ENCODE measurements at regions not wholly inside any gene's neighbourhood (a gene's known extent, or its start where the extent isn't known, plus 50 kb on each side); places are given as distances from the start of the nearest gene placed in this dataset.

DNA sequence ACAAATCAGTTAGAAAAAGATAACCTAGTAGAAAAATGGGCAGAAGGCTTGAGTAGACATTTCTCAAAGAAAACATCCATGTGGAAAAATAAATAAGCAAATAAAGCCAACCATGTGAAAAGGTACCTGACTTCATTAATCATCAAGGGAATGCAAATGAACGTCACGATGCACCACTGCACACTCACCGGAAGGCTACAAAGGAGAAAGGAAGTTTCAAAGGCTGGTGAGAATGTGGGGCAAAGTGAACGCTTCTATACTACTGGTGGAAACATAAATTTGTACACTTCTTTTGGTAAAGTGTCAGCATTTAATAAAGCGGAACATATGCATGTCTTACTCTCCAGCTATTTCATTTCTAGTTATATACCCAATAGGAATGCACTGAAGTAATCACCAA, 166.8 kb downstream of the CSNK2A3 start (continued):
- TF ChIP-seq, protein P1, sequence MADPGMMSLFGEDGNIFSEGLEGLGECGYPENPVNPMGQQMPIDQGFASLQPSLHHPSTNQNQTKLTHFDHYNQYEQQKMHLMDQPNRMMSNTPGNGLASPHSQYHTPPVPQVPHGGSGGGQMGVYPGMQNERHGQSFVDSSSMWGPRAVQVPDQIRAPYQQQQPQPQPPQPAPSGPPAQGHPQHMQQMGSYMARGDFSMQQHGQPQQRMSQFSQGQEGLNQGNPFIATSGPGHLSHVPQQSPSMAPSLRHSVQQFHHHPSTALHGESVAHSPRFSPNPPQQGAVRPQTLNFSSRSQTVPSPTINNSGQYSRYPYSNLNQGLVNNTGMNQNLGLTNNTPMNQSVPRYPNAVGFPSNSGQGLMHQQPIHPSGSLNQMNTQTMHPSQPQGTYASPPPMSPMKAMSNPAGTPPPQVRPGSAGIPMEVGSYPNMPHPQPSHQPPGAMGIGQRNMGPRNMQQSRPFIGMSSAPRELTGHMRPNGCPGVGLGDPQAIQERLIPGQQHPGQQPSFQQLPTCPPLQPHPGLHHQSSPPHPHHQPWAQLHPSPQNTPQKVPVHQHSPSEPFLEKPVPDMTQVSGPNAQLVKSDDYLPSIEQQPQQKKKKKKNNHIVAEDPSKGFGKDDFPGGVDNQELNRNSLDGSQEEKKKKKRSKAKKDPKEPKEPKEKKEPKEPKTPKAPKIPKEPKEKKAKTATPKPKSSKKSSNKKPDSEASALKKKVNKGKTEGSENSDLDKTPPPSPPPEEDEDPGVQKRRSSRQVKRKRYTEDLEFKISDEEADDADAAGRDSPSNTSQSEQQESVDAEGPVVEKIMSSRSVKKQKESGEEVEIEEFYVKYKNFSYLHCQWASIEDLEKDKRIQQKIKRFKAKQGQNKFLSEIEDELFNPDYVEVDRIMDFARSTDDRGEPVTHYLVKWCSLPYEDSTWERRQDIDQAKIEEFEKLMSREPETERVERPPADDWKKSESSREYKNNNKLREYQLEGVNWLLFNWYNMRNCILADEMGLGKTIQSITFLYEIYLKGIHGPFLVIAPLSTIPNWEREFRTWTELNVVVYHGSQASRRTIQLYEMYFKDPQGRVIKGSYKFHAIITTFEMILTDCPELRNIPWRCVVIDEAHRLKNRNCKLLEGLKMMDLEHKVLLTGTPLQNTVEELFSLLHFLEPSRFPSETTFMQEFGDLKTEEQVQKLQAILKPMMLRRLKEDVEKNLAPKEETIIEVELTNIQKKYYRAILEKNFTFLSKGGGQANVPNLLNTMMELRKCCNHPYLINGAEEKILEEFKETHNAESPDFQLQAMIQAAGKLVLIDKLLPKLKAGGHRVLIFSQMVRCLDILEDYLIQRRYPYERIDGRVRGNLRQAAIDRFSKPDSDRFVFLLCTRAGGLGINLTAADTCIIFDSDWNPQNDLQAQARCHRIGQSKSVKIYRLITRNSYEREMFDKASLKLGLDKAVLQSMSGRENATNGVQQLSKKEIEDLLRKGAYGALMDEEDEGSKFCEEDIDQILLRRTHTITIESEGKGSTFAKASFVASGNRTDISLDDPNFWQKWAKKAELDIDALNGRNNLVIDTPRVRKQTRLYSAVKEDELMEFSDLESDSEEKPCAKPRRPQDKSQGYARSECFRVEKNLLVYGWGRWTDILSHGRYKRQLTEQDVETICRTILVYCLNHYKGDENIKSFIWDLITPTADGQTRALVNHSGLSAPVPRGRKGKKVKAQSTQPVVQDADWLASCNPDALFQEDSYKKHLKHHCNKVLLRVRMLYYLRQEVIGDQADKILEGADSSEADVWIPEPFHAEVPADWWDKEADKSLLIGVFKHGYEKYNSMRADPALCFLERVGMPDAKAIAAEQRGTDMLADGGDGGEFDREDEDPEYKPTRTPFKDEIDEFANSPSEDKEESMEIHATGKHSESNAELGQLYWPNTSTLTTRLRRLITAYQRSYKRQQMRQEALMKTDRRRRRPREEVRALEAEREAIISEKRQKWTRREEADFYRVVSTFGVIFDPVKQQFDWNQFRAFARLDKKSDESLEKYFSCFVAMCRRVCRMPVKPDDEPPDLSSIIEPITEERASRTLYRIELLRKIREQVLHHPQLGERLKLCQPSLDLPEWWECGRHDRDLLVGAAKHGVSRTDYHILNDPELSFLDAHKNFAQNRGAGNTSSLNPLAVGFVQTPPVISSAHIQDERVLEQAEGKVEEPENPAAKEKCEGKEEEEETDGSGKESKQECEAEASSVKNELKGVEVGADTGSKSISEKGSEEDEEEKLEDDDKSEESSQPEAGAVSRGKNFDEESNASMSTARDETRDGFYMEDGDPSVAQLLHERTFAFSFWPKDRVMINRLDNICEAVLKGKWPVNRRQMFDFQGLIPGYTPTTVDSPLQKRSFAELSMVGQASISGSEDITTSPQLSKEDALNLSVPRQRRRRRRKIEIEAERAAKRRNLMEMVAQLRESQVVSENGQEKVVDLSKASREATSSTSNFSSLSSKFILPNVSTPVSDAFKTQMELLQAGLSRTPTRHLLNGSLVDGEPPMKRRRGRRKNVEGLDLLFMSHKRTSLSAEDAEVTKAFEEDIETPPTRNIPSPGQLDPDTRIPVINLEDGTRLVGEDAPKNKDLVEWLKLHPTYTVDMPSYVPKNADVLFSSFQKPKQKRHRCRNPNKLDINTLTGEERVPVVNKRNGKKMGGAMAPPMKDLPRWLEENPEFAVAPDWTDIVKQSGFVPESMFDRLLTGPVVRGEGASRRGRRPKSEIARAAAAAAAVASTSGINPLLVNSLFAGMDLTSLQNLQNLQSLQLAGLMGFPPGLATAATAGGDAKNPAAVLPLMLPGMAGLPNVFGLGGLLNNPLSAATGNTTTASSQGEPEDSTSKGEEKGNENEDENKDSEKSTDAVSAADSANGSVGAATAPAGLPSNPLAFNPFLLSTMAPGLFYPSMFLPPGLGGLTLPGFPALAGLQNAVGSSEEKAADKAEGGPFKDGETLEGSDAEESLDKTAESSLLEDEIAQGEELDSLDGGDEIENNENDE (IDR thresholded peaks at IDR 0.05; ENCODE audit: insufficient replicate concordance, low read length) = no peak
- TF ChIP-seq ASH2L (IDR thresholded peaks at IDR 0.05; ENCODE audit: low read length) = no peak
- TF ChIP-seq NRF1 (IDR thresholded peaks at IDR 0.05; ENCODE audit: low read depth, low read length) = no peak
- TF ChIP-seq RAD21 (IDR thresholded peaks at IDR 0.05 in 1 of 2, conservative IDR thresholded peaks at IDR 0.05 in 1 of 2; ENCODE audit: low read depth in 2 of 2, low read length in 2 of 2) = no peak

Measured in H1 (cell line).